ENCODE measurements at regions not wholly inside any gene's neighbourhood (a gene's known extent, or its start where the extent isn't known, plus 50 kb on each side); places are given as distances from the start of the nearest gene placed in this dataset.

- no peaks in the 10 kb centered on the region for H3K27me3 ChIP-seq (ENCODE audit: control insufficient read depth in 3 of 3, insufficient read depth in 3 of 3, low read length in 3 of 3)
- FAIRE-seq (no peak), DNase-seq (no peak)
- no peaks in the 10 kb centered on the region for H3K36me3 ChIP-seq (ENCODE audit: control insufficient read depth in 3 of 3, insufficient read depth in 2 of 3, low read depth in 1 of 3, low read length in 3 of 3)
- H3K4me3 ChIP-seq (ENCODE audit: low read depth in 1 of 3, low read length in 3 of 3): no peak overlapping the region
- H3K27ac ChIP-seq (ENCODE audit: low read depth in 1 of 3, low read length in 2 of 3): no peak overlapping the region
- H3K4me1 ChIP-seq (ENCODE audit: control insufficient read depth in 3 of 3, insufficient read depth in 2 of 3, low read depth in 1 of 3, low read length in 2 of 3): no peaks in the 10 kb centered on the region
- H3K9me3 ChIP-seq (ENCODE audit: control insufficient read depth in 2 of 2, insufficient read depth in 1 of 2, low read depth in 1 of 2, low read length in 1 of 2): no peaks in the 10 kb centered on the region
- 94 to 96% (median 96%) methylated on average over 16 to 17 of the region's 17 CpGs for WGBS, 3 donors
Observed at GRCh38 chrX:40359593-40359992, 221.2 kb upstream of the ATP6AP2 start.

GRCh38 chrX:40358994-40359393, 221.8 kb upstream of the ATP6AP2 start:
- H3K4me1 ChIP-seq (ENCODE audit: control insufficient read depth in 3 of 3, insufficient read depth in 2 of 3, low read depth in 1 of 3, low read length in 2 of 3): no peaks in the 10 kb centered on the region
- H3K4me3 ChIP-seq (ENCODE audit: low read depth in 1 of 3, low read length in 3 of 3): no peak overlapping the region
- no peaks in the 10 kb centered on the region for H3K36me3 ChIP-seq (ENCODE audit: control insufficient read depth in 3 of 3, insufficient read depth in 2 of 3, low read depth in 1 of 3, low read length in 3 of 3)
- H3K27ac ChIP-seq (ENCODE audit: low read depth in 1 of 3, low read length in 2 of 3): no peak overlapping the region
- FAIRE-seq (no peak), DNase-seq (no peak)
- no peaks in the 10 kb centered on the region for H3K27me3 ChIP-seq (ENCODE audit: control insufficient read depth in 3 of 3, insufficient read depth in 3 of 3, low read length in 3 of 3)
- WGBS, 3 donors: 94 to 97% (median 97%) methylated on average over 13 to 15 of the region's 15 CpGs
- no peaks in the 10 kb centered on the region for H3K9me3 ChIP-seq (ENCODE audit: control insufficient read depth in 2 of 2, insufficient read depth in 1 of 2, low read depth in 1 of 2, low read length in 1 of 2)

DNA sequence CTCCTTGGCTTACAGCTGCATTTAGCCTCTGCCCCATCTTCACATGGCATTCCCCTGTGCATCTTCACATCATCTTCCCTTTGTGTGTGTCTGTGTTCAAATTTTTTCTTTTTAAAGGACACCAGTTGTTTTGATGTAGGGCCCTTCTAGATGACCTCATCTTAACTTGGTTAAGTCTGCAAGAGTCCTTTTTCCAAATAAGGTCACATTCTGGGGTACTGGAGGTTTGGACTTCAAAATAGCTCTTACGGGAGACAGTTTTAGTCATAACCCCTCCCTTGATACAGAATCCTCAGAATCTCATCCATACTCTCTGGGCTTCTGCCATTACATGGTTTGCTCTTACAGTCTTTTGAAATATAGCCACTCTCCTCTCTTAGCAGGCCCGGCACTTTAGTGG, 231.5 kb upstream of the ATP6AP2 start:
- no peak for FAIRE-seq
- Histone ChIP-seq H3K4me1 (ENCODE audit: control insufficient read depth in 3 of 3, insufficient read depth in 2 of 3, low read depth in 1 of 3, low read length in 2 of 3) (no peaks in the 10 kb centered on the region), H3K9me3 (ENCODE audit: control insufficient read depth in 2 of 2, insufficient read depth in 1 of 2, low read depth in 1 of 2, low read length in 1 of 2) (peaks cover 0 to 5% of the 10 kb centered on the region in 2 donors), H3K36me3 (ENCODE audit: control insufficient read depth in 3 of 3, insufficient read depth in 2 of 3, low read depth in 1 of 3, low read length in 3 of 3) (no peaks in the 10 kb centered on the region), H3K27me3 (ENCODE audit: control insufficient read depth in 3 of 3, insufficient read depth in 3 of 3, low read length in 3 of 3) (no peaks in the 10 kb centered on the region), H3K27ac (ENCODE audit: low read depth in 1 of 3, low read length in 2 of 3) (no peak overlapping the region), H3K4me3 (ENCODE audit: low read depth in 1 of 3, low read length in 3 of 3) (no peak overlapping the region)
- 75 to 90% (median 85%) methylated on average over 2 of the region's 2 CpGs for WGBS, 3 donors
- no peak for DNase-seq

DNA sequence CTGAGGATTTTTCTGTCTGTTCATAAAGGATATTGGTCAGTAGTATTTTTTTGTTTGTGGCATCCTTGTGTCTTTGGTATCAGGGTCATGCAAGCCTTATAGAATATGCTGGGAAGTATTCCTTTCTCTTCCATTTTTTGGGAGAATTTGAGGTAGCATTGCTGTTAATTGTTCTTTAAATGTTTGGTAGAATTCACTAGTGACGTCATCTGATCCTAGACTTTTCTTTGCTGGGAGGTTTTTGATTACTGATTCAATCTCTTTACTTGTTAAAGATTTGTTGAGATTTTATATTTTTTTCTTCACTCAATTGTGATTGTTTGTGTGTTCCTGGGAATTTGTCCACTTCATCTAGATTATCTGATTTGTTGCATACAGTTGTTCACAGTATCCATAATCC, 234.4 kb upstream of the ATP6AP2 start:
- Histone ChIP-seq H3K36me3 (ENCODE audit: control insufficient read depth in 3 of 3, insufficient read depth in 2 of 3, low read depth in 1 of 3, low read length in 3 of 3) (no peaks in the 10 kb centered on the region), H3K4me1 (ENCODE audit: control insufficient read depth in 3 of 3, insufficient read depth in 2 of 3, low read depth in 1 of 3, low read length in 2 of 3) (no peaks in the 10 kb centered on the region), H3K27me3 (ENCODE audit: control insufficient read depth in 3 of 3, insufficient read depth in 3 of 3, low read length in 3 of 3) (no peaks in the 10 kb centered on the region), H3K4me3 (ENCODE audit: low read depth in 1 of 3, low read length in 3 of 3) (no peak overlapping the region), H3K9me3 (ENCODE audit: control insufficient read depth in 2 of 2, insufficient read depth in 1 of 2, low read depth in 1 of 2, low read length in 1 of 2) (peaks cover 0 to 4% of the 10 kb centered on the region in 2 donors), H3K27ac (ENCODE audit: low read depth in 1 of 3, low read length in 2 of 3) (no peak overlapping the region)
- no peak for FAIRE-seq
- 79 to 86% (median 81%) methylated on average over 1 of the region's 1 CpG for WGBS, 3 donors
- no peak for DNase-seq

GRCh38 chrX:40343319-40343718, 237.5 kb upstream of the ATP6AP2 start:
- 86 to 92% (median 87%) methylated on average over 12 of the region's 12 CpGs for WGBS, 3 donors
- peaks cover 0 to 3% of the 10 kb centered on the region in 2 donors for H3K9me3 ChIP-seq (ENCODE audit: control insufficient read depth in 2 of 2, insufficient read depth in 1 of 2, low read depth in 1 of 2, low read length in 1 of 2)
- H3K4me1 ChIP-seq (ENCODE audit: control insufficient read depth in 3 of 3, insufficient read depth in 2 of 3, low read depth in 1 of 3, low read length in 2 of 3): no peaks in the 10 kb centered on the region
- FAIRE-seq (no peak), DNase-seq (no peak)
- no peaks in the 10 kb centered on the region for H3K27me3 ChIP-seq (ENCODE audit: control insufficient read depth in 3 of 3, insufficient read depth in 3 of 3, low read length in 3 of 3)
- H3K36me3 ChIP-seq (ENCODE audit: control insufficient read depth in 3 of 3, insufficient read depth in 2 of 3, low read depth in 1 of 3, low read length in 3 of 3): no peaks in the 10 kb centered on the region
- no peak overlapping the region for H3K27ac ChIP-seq (ENCODE audit: low read depth in 1 of 3, low read length in 2 of 3)
- no peak overlapping the region for H3K4me3 ChIP-seq (ENCODE audit: low read depth in 1 of 3, low read length in 3 of 3)

GRCh38 chrX:40340116-40340515, 240.7 kb upstream of the ATP6AP2 start:
- H3K4me1 ChIP-seq (ENCODE audit: control insufficient read depth in 3 of 3, insufficient read depth in 2 of 3, low read depth in 1 of 3, low read length in 2 of 3): no peaks in the 10 kb centered on the region
- no peaks in the 10 kb centered on the region for H3K27me3 ChIP-seq (ENCODE audit: control insufficient read depth in 3 of 3, insufficient read depth in 3 of 3, low read length in 3 of 3)
- no peak overlapping the region for H3K4me3 ChIP-seq (ENCODE audit: low read depth in 1 of 3, low read length in 3 of 3)
- FAIRE-seq (no peak), DNase-seq (no peak)
- no peaks in the 10 kb centered on the region for H3K36me3 ChIP-seq (ENCODE audit: control insufficient read depth in 3 of 3, insufficient read depth in 2 of 3, low read depth in 1 of 3, low read length in 3 of 3)
- WGBS, 3 donors: 63 to 86% (median 81%) methylated on average over 1 of the region's 1 CpG
- no peak overlapping the region for H3K27ac ChIP-seq (ENCODE audit: low read depth in 1 of 3, low read length in 2 of 3)
- no peaks in the 10 kb centered on the region for H3K9me3 ChIP-seq (ENCODE audit: control insufficient read depth in 2 of 2, insufficient read depth in 1 of 2, low read depth in 1 of 2, low read length in 1 of 2)

DNA sequence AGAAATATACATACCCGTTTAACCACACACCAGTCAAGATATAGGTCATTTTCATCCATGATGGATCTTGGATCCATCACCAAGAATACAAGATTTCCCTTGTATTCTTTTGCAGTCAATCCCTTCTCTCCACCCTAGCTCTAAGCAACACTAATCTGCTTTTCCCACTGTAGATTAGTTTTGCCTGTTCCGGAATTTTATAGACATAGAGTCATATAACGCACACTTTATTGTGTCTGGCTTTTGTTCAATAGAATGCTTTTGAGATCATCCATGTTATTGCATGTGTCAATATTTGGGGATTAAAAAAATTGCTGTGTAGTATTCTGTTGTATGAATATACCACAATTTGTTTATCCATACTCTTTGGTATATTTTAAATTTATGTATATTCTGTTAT, 235.6 kb upstream of the BCOR start:
- no peaks in the 10 kb centered on the region for H3K36me3 ChIP-seq (ENCODE audit: control insufficient read depth in 3 of 3, insufficient read depth in 2 of 3, low read depth in 1 of 3, low read length in 3 of 3)
- H3K27me3 ChIP-seq (ENCODE audit: control insufficient read depth in 3 of 3, insufficient read depth in 3 of 3, low read length in 3 of 3): no peaks in the 10 kb centered on the region
- FAIRE-seq: no peak
- H3K27ac ChIP-seq (ENCODE audit: low read depth in 1 of 3, low read length in 2 of 3): no peak overlapping the region
- no peaks in the 10 kb centered on the region for H3K9me3 ChIP-seq (ENCODE audit: control insufficient read depth in 2 of 2, insufficient read depth in 1 of 2, low read depth in 1 of 2, low read length in 1 of 2)
- H3K4me3 ChIP-seq (ENCODE audit: low read depth in 1 of 3, low read length in 3 of 3): no peak overlapping the region
- H3K4me1 ChIP-seq (ENCODE audit: control insufficient read depth in 3 of 3, insufficient read depth in 2 of 3, low read depth in 1 of 3, low read length in 2 of 3): no peaks in the 10 kb centered on the region
- 44 to 87% (median 57%) methylated on average over 3 of the region's 3 CpGs for WGBS, 3 donors
- no peak for DNase-seq

GRCh38 chrX:40331762-40332161, 234.0 kb upstream of the BCOR start:
- FAIRE-seq (no peak), DNase-seq (no peak)
- Histone ChIP-seq H3K27ac (ENCODE audit: low read depth in 1 of 3, low read length in 2 of 3) (no peak overlapping the region), H3K4me1 (ENCODE audit: control insufficient read depth in 3 of 3, insufficient read depth in 2 of 3, low read depth in 1 of 3, low read length in 2 of 3) (no peaks in the 10 kb centered on the region), H3K4me3 (ENCODE audit: low read depth in 1 of 3, low read length in 3 of 3) (no peak overlapping the region), H3K36me3 (ENCODE audit: control insufficient read depth in 3 of 3, insufficient read depth in 2 of 3, low read depth in 1 of 3, low read length in 3 of 3) (no peaks in the 10 kb centered on the region), H3K9me3 (ENCODE audit: control insufficient read depth in 2 of 2, insufficient read depth in 1 of 2, low read depth in 1 of 2, low read length in 1 of 2) (no peaks in the 10 kb centered on the region), H3K27me3 (ENCODE audit: control insufficient read depth in 3 of 3, insufficient read depth in 3 of 3, low read length in 3 of 3) (peaks cover 0 to 2% (median 0%) of the 10 kb centered on the region in 3 donors)
- 68 to 78% (median 76%) methylated on average over 5 of the region's 5 CpGs for WGBS, 3 donors

DNA sequence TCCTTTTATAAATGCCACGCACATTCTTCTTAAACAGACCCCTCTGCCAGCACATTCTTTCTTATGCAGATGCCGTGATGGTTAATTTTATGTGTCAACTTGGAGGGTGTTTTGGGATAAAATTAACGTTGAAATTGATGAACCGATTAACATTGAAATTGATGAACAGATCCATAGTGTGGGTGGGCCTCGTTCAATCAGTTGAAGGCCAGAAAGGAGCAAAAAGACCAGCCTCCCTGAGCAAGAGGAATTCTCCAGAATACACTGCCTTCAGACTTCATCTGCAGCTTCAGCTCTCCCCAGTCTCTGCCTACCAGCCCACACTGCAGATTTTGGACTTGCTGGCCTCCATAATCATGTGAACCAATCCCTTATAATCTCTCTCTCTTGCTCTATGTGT, 233.6 kb upstream of the BCOR start:
- Histone ChIP-seq H3K4me1 (ENCODE audit: control insufficient read depth in 3 of 3, insufficient read depth in 2 of 3, low read depth in 1 of 3, low read length in 2 of 3) (no peaks in the 10 kb centered on the region), H3K9me3 (ENCODE audit: control insufficient read depth in 2 of 2, insufficient read depth in 1 of 2, low read depth in 1 of 2, low read length in 1 of 2) (no peaks in the 10 kb centered on the region), H3K27me3 (ENCODE audit: control insufficient read depth in 3 of 3, insufficient read depth in 3 of 3, low read length in 3 of 3) (peaks cover 0 to 2% (median 0%) of the 10 kb centered on the region in 3 donors), H3K4me3 (ENCODE audit: low read depth in 1 of 3, low read length in 3 of 3) (no peak overlapping the region), H3K36me3 (ENCODE audit: control insufficient read depth in 3 of 3, insufficient read depth in 2 of 3, low read depth in 1 of 3, low read length in 3 of 3) (no peaks in the 10 kb centered on the region), H3K27ac (ENCODE audit: low read depth in 1 of 3, low read length in 2 of 3) (no peak overlapping the region)
- DNase-seq (no peak), FAIRE-seq (no peak)
- WGBS, 3 donors: 82 to 87% (median 82%) methylated on average over 5 of the region's 5 CpGs
